SIG-M5 treated with dmso at 0.1 percent for 504 hours (cell line): ENCODE measurements at regions not wholly inside any gene's neighbourhood (a gene's known extent, or its start where the extent isn't known, plus 50 kb on each side); places are given as distances from the start of the nearest gene placed in this dataset.
"Not testable (repeated sequence)": the region's sequence is repeated elsewhere in the genome, so short reads cannot be mapped to it uniquely, and the experiment has no call there.

Experiments used
- DNase-seq: peaks from one replicate; lab custom pipeline; 2025; ENCODE audit not compliant: unreplicated experiment; lab: John Stamatoyannopoulos, UW

DNA sequence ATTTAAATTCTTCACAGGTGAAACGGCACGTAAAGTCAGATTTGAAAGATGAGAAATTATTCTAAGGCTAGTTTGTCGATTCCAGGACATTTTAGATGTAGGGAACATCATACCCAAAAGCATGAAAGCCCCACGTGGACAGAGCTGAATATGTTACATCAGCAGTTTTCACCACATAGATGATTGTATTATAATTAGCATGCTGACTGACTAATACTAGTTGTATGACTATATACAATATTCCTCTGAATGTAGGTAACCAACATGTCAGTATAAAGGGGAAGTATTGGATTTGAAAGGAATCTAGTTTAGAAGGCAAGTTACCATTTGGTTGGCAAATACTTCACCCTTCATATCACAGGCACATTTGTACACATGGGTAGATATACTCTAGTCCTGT, 304.6 kb downstream of the UBE2NL start:
- not testable (repeated sequence) for DNase-seq

DNA sequence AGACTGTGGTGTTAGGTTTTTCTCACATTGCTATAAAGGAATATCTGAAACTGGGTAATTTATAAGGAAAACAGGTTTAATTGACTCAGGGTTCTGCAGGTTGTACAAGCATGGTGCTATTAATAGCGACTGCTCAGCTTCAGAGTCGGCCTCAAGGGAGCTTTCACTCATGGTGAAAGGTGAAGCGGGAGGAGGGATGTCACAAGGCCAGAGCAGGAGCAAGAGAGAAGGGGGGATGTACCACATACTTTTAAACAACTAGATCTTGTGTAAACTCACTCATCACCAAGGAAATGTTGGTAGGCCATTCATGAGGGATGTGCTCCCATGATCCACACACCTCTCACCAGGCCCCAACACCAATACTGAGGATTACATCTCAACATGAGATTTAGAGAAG, 313.2 kb downstream of the UBE2NL start:
- DNase-seq = not testable (repeated sequence)

DNA sequence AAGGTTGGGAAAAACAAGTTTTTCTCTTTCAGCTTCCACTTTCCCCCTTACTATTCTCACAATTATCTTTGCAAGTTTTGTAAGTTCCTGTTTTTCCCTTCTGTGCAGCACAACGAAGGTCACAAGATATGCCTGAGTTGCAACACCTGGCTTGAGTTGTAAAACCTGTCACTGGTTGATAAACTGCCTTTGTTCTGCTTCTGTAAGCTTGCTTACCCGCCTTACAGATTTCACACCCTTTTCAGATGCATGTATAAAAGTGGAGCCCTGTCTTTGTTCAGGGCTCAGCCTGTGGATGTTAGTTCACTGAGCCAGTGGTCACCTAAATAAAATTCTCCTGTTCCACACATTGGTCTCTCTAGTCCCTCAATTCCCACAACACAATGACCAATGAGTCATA, 318.9 kb downstream of the UBE2NL start:
- DNase-seq = not testable (repeated sequence)

DNA sequence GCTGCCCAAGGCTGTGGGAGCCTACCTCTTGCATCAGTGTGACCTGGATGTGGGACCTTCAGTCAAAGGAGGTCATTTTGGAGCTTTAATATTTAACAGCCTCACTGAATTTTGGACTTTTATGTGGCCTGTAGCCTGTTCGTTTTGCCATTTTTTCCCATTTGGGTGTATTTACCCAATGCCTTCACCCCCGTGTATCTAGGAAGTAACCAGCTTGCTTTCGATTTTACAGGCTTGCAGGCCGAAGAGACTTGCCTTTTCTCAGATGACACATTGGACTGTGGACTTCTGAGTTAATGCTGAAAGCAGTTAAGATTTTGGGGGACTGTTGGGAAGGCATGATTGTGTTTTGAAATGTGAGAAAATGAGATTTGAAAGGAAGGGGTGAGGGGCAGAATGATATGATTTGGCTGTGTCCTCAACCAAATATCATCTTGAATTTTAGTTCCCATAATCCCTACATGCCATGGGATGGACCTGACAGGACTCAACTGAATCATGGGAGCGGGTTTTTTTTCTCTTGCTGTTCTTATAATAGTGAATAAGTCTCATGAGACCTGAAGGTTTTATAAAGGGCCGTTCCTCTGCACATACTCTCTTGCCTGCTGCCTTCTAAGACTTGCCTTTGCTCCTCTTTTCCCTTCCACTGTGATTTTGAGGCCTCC, 324.6 kb downstream of the UBE2NL start:
- not testable (repeated sequence) for DNase-seq

DNA sequence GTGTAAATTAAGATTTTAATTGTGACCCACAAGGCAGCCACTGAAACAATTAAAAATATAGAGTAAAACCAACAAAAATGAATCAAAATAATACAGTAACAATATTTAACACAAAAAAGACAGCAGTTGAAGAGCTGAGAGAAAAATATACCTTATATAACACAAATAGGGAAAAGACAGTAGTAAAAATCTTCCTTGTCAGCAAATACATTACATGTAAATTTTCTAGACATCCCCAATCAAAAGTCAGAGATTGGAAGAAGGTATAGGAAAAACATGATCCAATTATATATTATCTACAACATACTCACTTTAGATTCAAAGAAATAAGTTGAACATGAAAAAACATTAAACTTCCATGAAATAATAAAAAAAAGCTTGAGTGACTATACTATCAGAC, 330.8 kb downstream of the UBE2NL start:
- DNase-seq = no peak

DNA sequence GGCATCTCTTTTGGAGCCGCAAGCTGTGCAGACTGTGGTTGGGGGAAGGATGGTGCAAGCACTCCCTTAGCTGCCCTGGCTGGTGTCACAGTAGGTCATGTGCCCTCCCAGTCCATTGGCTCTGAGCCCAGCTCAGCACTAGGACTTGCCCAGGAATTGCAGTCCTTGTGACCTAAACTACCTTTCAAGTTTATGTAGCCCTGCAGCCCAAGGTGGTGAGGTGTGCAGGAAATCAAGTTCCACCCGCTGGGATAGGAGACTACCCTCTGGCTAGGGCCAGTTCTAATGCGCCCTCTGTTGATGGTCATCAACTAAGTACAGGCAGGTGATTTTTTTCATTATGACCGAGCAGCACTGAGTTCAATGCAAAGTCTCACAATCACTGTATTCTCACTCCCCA, 335.2 kb downstream of the UBE2NL start:
- no peak for DNase-seq

DNA sequence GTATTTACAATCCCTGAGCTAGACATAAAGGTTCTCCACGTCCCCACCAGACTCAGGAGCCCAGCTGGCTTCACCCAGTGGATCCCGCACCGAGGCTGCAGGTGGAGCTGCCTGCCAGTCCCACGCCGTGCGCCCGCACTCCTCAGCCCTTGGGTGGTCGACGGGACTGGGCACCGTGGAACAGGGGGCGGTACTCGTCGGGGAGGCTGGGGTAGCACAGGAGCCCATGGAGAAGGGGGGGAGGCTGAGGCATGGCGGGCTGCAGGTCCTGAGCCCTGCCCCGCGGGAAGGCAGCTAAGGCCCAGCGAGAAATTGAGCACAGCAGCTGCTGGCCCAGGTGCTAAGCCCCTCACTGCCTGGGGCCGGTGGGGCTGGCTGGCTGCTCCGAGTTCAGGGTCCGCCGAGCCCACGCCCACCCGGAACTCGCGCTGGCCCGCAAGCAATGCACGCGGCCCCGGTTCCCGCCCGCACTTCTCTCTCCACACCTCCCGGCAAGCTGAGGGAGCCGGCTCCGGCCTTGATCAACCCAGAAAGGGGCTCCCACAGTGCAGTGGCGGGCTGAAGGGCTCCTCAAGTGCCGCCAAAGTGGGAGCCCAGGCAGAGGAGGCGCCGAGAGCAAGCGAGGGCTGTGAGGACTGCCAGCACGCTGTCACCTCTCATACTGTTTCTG, 347.4 kb downstream of the UBE2NL start:
- DNase-seq = not testable (repeated sequence)

DNA sequence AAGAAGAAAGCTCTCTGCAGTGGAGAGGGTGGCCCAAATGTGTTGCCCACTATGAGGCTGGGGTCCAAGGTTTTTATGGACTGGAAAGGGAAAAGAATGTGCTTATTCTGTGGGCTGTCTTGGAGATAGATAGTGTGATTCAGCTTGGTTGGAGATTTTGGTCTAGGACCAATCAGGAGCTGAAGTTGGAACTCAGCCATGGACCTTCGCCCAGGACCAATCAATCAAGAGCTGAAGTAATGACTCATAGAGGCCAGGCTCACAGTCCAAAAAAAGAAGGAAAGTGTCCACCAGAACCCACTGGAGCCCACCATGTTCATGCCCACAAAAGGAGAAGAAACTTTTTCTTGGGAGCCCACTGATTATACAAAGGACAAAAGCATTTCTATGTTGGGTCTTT, 369.5 kb downstream of the UBE2NL start:
- no peak for DNase-seq

DNA sequence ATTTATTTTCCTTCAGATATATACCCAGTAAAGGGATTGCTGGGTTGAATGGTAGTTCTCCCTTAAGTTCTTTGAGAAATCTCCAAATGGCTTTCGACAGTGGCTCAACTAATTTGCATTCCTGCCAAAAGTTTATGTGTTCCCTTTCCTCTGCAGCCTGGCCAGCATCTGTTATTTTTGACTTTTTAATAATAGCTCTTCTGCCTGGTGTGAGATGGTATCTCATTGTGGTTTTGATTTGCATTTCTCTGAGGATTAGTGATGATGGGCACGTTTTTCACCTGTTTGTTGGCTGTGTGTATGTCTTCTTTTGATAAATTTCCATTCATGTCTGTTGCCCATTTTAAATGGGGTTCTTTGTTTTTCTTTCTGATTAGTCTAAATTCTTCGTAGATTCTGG, 375.2 kb downstream of the UBE2NL start:
- no peak for DNase-seq

DNA sequence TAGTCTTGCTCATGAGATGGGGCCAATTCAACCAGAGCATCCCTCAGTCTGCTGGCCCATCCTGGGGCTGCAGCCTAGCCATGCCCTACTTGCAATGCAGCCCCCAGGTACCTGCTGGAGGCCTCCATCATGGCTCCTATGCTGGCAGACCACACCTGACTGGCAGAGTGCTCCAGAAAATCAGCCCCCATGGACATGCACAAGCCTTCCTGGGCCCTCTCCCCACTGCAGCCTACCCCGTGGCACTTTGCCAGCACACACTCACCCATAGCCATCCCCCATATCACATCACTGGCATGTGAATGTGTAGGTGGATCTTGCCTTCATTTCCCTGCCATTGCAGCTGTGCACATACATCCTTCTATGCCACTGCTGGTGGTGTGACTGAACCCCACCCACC, 381.8 kb downstream of the UBE2NL start:
- DNase-seq = no peak

DNA sequence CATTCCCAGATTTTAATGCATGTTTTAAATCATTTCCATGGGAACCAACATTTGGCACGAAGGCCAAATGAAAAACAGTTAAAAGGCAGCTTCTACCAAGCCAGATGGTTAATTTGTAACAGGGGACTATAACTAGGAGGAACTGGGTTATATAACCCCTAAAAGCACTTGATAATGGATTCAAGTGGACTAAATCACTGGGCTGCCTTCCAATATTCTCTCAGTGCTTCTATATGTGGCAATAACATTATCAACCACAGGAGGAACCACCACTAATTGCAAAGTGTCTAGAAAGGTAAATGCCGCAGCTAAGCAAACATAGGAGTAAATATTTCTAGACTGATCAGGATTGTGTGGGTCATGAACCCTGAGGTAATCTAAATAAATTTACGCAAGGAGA, 391.5 kb downstream of the UBE2NL start:
- no peak for DNase-seq

DNA sequence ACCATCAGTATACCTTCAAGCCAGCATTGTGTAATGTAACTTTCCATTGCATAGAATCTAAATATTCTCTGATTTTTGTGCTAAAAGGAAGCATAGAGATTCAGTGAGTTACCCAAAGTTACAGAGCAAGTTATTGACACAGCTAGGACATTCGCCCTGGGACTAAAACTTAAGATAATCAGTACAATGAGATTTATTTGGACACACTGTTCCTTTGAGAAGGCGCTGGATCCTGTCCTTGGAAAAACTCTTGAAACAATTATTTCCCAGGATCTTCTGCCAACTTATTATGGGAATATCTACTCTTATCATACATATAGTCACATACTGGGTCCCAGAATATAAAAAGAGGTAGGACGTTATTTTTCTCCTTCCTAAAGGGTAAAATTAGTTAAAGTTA, 392.0 kb downstream of the UBE2NL start:
- no peak for DNase-seq

DNA sequence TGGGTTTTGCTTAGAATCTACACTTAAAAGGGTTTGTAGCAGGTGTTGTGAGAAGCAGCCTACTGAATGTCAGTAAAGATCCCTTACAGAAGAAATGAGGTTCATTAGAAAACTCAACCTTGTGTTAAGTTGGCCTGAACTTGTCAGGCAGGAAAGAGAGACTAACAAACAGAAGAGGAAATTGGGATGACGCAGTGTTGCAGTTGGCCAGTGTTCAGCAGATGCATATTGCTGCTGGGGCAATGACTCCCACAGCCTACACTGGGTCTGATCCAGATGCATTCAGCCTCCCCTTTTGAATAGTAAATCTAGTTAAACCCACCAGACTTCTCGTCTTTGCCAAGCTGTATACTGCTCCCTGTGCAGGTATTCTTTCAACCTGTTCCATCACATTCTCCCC, 409.4 kb downstream of the UBE2NL start:
- DNase-seq = no peak

DNA sequence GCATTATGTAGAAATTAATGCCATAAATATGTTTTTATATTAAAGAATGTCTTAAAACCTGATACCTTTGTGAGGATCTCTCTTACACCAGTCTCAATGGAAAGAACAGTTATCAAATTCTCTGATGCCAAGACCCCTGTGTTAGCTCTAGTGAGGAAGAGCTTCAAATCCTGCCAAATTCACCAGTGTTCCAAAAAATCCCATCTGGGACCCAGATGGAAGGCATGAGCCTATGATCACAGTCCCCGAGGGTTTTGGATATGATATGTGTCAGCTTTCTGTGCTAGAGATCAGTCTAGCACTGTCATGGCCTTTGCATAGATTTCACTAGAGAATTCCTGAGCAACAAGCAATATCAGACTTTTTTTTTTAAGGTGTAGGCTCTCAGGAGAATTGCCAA, 412.1 kb downstream of the UBE2NL start:
- DNase-seq = no peak

DNA sequence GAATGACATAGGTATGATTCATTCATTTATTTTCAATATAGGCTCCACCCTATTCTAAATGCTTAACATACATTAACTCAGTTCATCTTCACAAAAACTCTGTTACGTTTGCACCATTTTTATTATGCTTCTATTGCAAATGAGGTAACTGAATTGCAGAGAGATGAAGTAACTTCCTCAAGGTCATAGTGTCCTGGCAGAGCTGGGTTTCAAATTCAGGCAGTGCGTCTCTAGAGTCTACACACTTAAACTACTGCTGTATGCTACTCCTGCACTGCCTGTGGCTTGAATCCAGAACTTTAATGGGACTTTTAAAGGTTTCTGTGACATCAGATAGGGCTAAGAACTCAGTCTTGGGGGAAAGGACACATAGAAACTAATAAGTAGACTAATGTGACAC, 413.4 kb downstream of the UBE2NL start:
- no peak for DNase-seq

DNA sequence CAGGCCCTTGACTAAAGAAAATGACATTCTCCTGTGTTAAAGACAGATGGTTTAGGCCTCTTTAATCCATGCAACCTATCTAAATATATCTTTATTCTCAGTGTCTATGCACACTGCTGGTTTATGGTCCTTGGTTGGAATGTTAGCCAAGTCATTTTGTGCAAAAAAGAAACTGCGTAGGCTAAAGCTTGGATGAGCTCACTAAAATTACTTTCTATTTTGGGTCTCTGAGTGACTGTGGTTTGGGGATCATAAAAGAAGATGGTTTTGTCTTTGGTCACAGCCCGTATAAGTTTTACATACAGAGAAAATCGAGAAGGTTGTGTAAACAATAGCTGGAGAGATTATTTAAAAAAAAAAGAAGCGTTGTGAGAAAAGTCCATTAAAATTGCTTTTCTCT, 443.6 kb downstream of the UBE2NL start:
- DNase-seq = no peak

DNA sequence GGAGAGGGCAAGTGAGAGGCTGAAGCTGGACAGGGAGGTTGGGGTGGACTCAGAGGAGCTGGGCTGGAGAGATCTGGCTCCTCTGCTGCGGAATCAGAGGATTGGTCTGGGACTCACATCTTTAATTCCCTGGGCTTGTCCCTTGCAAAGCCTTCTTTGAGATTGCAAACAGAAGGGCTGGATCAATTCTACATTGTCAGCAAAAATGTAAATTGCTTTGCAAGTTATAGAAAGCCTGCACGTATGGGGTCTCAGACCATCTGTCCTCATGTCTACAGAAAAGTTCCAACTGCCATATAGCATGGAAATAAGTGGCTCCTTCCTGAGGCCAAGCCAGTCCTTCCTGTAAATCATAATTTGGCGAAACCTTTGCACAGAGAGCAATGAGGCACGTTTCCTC, 449.6 kb downstream of the UBE2NL start:
- no peak for DNase-seq

DNA sequence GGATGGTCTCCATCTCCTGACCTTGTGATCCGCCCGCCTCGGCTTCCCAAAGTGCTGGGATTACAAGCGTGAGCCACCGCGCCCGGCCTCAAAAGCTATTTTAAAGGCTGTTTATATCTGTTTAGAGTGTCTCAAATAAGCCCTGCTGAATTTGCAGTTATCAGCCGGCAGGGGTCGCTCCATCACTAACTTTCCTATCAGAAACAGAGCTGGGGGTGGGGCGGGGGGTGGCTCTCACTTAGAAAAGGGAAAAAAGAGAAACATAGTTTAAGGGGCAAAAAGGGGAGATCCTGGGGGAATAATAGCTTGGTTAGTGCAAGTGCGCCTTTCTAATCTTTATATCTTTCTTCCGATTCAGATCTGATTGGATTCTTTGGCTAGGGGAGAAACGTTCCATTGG, 450.7 kb downstream of the UBE2NL start:
- DNase-seq = peak; percentile 0

DNA sequence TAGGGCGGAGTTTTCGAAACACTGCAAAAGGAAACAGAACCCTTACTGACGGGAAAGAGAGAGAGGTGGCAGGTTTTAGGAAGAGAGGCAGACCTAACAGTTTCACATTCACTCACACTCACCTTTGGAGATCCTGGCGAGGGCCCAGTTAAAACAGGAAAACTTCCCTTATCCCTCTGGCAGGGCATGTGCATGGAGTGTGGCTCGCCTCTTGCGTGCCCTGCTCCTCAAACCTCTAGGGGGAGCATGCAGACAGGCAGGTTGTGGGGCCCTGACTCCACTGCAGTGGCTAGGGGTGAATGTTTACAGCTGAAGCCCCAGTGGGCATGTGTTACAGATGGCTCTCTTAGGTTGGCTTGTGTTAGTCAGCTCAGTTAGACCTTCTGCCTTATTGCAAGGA, 451.5 kb downstream of the UBE2NL start:
- DNase-seq = no peak

DNA sequence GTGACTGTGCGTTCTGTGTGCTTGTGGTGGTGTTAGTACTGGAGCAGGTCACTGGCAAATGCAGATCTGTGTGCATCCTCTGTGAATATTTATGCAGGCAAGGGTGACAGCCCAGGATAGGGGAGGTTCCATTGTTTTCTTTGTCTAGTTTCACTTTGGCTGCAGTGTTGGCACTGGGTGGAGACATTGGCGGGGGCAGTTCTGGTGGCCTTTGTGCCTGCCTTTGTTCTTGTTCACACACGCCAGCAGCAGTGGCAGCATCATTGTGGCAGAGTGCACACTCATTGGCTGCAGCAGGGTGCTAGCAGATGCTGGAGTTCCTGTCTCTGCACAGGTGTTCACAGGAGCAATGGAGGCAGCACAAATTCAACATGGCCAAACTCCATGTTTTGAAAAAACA, 495.3 kb downstream of the UBE2NL start:
- DNase-seq = no peak

DNA sequence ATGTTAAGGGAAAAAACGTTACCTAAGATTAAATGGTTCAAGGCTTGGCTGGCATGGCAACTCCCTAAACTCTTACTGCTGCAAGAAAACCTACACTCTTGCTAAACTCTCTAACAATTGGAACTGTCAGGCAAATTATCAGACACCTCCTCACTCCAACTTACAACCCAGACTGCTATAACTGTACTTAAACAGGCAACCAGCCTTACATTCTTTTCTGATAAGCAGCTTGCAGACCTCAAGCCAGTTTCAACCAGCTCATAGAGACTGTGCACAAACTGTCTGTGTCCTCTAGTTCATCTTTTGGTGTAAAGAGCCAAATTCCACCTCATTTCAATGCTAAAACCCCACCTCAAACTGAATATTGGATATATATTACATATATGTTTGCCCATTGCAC, 504.9 kb downstream of the UBE2NL start:
- no peak for DNase-seq
